Left cardiac atrium (tissue), 4 donors: ENCODE measurements at regions not wholly inside any gene's neighbourhood (a gene's known extent, or its start where the extent isn't known, plus 50 kb on each side); places are given as distances from the start of the nearest gene placed in this dataset.
"Not testable (repeated sequence)": the region's sequence is repeated elsewhere in the genome, so short reads cannot be mapped to it uniquely, and the experiment has no call there.

Experiments
- ATAC-seq, 2 donors: fragments of 200-7000 bp; cut with Tn5 transposase; one replicate each; pipeline ENCODE4 v1.9.1; 2020; ENCODE audit warnings: mild to moderate bottlenecking in 2 of 2, moderate library complexity in 2 of 2
- DNase-seq: peaks from one replicate; pipeline ENCODE4 v3.0.0-alpha.2; 2020
- intact Hi-C, 2 donors: fragments of 100-400 bp; cut with DNase I; formaldehyde crosslinking; loops; one replicate each; pipeline versions ENCODE4 v1.14.1 to v1.15.1; 2022 to 2023
- donor health status: DM: no; HTN: yes; CAD: no.
- donor health status: DM: no; HTN: yes; CAD: no; lungs with severe emphysema.
- donor health status: DM: yes; HTN: yes; CAD: no.
- donor health status: Dilated cardiomyopathy.

DNA sequence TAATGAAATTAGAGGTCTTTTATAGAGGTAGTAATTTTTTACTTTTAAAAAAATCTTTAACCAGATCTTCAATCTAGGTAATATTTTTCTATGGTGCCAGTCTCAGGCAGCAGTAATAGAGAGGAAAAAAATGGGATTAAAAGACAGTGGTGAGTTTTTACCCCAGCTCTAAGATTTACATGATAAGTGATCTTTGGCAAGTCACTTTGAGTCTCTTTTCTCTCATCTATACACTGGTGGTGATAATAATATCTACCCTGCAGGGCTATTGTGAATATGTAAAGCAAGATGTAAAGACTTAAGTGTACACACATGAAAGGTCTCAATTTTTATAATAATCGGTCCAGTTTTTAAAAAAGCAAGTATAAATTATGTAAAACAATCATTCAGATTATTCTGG, 786.2 kb upstream of the POU3F4 start:
- intact Hi-C loops, result no loop called here
- no peak for DNase-seq
- no peak for ATAC-seq

GRCh38 chrX:82723806-82724205, 784.3 kb upstream of the POU3F4 start:
- intact Hi-C loops, result no loop called here
- ATAC-seq (no peak), DNase-seq (no peak)

GRCh38 chrX:82727436-82727835, 780.7 kb upstream of the POU3F4 start:
- DNase-seq, intact Hi-C loops, ATAC-seq: not testable (repeated sequence)

- DNase-seq (no peak), ATAC-seq (no peak)
- intact Hi-C loops, result no loop called here
Observed at GRCh38 chrX:82732861-82733260, 775.2 kb upstream of the POU3F4 start.

DNA sequence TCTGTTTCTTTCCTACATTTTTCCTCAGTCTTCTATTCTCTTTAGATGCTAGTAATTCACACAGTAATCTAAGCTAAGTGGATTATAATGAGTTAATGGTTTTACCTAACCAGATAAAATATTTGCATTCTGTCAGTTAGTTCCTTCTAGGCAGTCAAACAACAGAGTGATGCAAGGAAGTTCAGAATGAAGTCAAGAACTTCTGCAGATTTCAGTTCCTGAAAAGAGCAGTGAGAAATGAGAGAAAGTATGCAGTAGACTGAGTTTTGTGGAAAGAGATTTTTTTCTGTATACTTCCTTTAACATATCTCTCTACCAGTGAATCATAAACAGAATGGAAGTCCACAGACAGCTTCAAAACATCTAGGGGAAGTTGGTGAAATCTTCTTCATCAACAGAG, 774.0 kb upstream of the POU3F4 start:
- DNase-seq (no peak), ATAC-seq (no peak)
- intact Hi-C loops, result no loop called here

DNA sequence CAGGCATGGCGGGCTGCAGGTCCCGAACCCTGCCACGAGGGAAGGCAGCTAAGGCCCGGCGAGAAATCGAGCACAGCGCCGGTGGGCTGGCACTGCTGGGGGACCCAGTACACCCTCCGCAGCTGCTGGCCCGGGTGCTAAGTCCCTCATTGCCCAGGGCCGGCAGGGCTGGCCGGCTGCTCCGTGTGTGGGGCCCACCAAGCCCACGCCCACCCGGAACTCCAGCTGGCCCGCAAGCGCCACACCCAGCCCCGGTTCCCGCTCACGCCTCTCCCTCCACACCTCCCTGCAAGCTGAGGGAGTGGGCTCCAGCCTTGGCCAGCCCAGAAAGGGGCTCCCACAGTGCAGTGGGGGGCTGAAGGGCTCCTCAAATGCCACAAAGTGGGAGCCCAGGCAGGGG, 769.8 kb upstream of the POU3F4 start:
- DNase-seq, intact Hi-C loops, ATAC-seq: not testable (repeated sequence)

DNA sequence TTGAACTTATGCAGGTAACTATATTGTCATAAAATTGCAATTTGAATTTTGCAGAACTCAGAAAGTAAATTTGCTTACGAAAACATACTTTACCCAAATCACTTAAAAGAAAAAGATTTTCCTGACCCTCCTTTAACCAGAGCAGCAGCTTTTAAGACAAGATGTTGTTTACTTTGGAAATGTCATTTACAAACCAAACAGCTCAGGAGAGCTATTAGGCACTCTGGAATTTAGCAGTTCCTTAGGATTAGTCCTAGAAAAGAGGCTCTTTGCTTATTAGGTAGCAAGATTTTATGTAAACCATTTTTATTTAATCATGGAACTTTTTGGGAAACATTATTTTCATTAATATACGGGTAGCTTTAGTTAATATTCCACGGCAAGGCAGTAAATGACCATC, 765.7 kb upstream of the POU3F4 start:
- ATAC-seq, result no peak
- intact Hi-C loops, result no loop called here
- no peak for DNase-seq

- ATAC-seq, DNase-seq, intact Hi-C loops: not testable (repeated sequence)
Observed at GRCh38 chrX:82745725-82746124, 762.4 kb upstream of the POU3F4 start.

DNA sequence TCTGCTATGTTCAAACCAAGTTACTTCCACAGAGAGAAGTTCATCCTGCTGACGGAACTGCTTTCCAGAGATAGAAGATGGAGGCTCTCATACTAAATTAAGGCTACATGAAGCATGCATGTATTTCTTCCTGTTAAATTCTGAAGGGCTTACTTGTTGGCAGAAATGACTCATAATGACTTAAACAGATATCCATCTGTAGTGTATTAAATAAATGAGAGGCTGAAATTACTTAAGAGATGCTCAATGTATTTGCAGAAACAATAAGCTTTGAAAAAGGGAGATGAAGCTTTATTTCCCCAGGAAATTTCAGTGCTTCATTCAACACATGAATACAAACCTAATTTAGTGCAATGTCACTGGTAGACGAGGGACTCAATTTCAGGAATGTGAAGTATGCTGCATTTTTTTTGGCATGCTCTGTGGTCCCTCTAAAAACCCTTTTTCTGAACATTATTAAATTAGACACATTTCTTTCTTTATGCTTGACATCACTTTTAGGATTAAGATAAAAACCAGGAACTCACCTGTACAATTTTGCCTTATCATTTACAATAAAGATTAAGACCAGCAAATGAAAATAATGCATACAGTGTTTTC, 759.1 kb upstream of the POU3F4 start:
- no peak for ATAC-seq
- no peak for DNase-seq
- intact Hi-C loops, result no loop called here

- no peak for ATAC-seq
- intact Hi-C loops, result no loop called here
- DNase-seq, result no peak
Observed at GRCh38 chrX:82756272-82756671, 751.8 kb upstream of the POU3F4 start.

DNA sequence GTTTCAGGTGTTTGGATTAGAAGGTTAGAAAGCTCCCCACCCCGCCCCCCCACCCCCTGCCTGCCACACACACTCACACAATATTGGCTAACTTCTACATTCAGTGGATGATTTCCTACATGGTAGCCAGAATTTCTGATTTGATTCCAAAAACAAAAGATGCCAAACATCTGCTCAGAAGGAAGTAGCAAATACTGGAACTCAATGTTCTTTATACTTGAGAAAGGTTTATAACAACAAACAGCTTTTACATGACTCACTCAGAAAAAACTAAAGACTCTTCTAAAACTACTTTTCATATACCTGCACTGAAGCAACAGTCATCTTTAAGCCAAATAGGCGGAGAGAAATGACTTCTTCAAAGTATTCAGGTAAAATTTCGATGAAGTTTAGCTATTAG, 750.5 kb upstream of the POU3F4 start:
- ATAC-seq (no peak), DNase-seq (no peak)
- intact Hi-C loops, result no loop called here

- ATAC-seq (no peak), DNase-seq (no peak)
- intact Hi-C loops, result no loop called here
Observed at GRCh38 chrX:82764521-82764920, 743.6 kb upstream of the POU3F4 start.

GRCh38 chrX:82765811-82766210, 742.3 kb upstream of the POU3F4 start:
- ATAC-seq, result no peak
- intact Hi-C loops, result no loop called here
- DNase-seq, result no peak

DNA sequence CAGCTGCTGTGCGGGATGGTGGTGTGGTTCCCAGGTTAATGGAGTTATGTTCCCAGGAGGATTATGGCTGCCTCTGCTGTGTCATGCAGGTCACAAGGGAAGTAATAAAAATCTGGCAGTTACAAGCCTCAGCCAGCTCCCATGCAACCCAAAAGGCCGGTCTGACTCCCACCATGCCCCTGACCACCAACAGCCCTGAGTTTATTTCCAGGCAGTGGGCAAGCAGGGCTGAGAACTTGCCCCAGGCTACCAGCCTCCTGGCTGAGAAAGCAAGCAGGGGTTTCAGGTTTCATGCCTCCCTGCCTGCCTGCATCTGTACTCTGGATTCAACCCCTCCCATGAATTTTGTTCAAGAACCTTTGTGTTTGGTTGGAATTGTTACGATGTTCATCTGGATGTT, 732.7 kb upstream of the POU3F4 start:
- intact Hi-C loops, result no loop called here
- ATAC-seq (no peak), DNase-seq (no peak)

GRCh38 chrX:82782014-82782413, 726.1 kb upstream of the POU3F4 start:
- intact Hi-C loops, result no loop called here
- ATAC-seq (no peak), DNase-seq (no peak)

DNA sequence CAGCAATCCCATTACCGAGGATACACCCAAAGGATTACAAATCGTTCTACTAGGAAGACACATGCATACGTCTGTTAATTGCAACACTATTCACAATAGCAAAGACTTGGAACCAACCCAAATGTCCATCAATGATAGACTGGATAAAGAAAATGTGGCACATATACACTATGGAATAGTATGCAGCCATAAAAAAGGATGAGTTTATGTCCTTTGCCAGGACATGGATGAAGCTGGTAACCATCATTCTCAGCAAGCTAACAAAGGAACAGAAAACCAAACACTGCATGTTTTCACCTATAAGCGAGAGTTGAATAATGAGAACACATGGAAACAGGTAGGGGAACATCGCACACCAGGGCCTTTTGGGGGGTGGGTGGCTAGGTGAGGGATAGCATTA, 695.2 kb upstream of the POU3F4 start:
- ATAC-seq, DNase-seq, intact Hi-C loops: not testable (repeated sequence)

DNA sequence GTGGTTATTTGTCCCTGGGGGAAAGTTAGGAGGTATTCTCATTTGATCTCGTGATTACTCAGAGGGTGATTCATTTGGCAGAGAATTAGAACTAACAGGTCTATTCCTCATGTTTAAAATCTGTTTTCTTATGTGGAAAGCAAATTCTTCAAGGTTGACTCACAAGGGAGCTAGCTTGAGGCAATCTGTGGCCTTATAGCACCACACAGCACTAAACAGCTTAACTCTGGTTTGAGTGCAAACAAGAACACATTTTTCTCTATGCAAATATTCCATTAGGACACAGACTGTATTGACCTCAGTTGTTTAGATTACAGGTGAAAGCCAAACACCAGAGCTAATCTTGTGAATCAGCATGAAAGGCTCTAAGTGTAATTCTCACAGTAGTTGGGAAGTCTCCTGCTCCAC, 694.4 kb upstream of the POU3F4 start:
- intact Hi-C loops, result no loop called here
- DNase-seq (no peak), ATAC-seq (peak in 1 of 2 donors; percentile 81)

GRCh38 chrX:82816001-82816400, 692.1 kb upstream of the POU3F4 start:
- ATAC-seq, result no peak
- intact Hi-C loops, result no loop called here
- no peak for DNase-seq

DNA sequence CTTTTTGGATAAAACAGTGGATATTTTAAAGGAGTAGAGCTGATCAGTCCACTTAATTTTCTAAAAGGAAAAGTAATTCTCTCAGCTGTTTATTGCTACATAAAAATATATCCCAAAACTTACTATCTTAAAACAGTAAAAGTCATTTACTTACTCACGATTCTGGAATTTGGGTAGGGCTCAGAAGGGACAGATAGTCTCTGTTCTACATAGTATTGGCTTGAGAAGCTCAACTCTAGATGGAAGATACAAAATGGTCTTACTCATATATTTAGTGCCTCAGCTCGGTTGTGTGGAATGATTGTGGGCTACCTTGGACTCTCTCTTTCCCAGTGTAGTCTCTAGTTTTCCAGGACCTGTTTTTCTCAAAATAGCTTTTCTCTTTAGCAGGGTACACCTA, 691.5 kb upstream of the POU3F4 start:
- no peak for ATAC-seq

DNA sequence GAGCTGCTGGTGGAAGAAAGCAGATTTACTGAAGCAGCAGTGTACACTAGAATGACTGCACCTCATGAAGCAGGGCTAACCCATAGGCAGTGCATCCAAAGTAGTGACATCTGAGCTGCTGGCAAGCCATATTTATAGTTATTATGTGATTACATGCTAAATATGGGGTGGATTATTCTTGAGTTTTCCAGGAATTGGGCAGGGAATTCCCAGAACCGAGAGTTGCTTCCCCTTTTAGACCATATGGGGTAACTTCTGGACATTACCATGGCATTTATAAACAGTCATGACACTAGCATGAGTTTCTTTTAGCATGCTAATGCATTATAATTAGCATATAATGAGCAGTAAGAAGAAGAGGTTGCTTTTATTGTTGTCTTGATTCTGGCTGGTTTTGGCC, 665.8 kb upstream of the POU3F4 start:
- intact Hi-C loops, result no loop called here
- DNase-seq, result no peak
- ATAC-seq, result no peak

More for the DNA sequence above, 691.5 kb upstream of the POU3F4 start:
- intact Hi-C loops, result no loop called here
- DNase-seq, result no peak

- ATAC-seq (no peak), DNase-seq (no peak)
- intact Hi-C loops, result no loop called here
Observed at GRCh38 chrX:82848111-82848510, 660.0 kb upstream of the POU3F4 start.
